OCI-LY3 (cell line): ENCODE measurements at regions not wholly inside any gene's neighbourhood (a gene's known extent, or its start where the extent isn't known, plus 50 kb on each side); places are given as distances from the start of the nearest gene placed in this dataset.

Source experiments
- H2AFZ ChIP-seq: fragments of 200-600, 300-600 bp; shearing (Covaris generic); 2 replicates; pipeline ENCODE4 v1.6.0; 2014; ENCODE audit warnings: antibody characterized with exemption, low read depth, low read length
- H3K27ac ChIP-seq: fragments of 200-600, 300-600 bp; sonication (generic); 2 replicates; pipeline ENCODE4 v1.5.1; 2014; ENCODE audit warnings: mild to moderate bottlenecking, low read length, moderate library complexity, mixed read lengths
- H3K27me3 ChIP-seq: fragments of 200-600, 300-600 bp; sonication (generic); 2 replicates; pipeline ENCODE4 v1.6.1; 2014; ENCODE audit warnings: low read depth, low read length, mixed read lengths
- H3K36me3 ChIP-seq: fragments of 200-600, 300-600 bp; sonication (generic); replicated peaks from 2 replicates; pipeline ENCODE3; 2014; ENCODE audit warnings: low read depth, low read length, mixed read lengths
- H3K4me1 ChIP-seq: fragments of 300-600, 200-600 bp; sonication (generic); 2 replicates; pipeline ENCODE4 v1.6.1; 2014; ENCODE audit warnings: low read length, mixed read lengths
- H3K4me2 ChIP-seq: fragments of 200-600, 300-600 bp; sonication (generic); 2 replicates; pipeline ENCODE4 v1.6.1; 2014; ENCODE audit warnings: low read length, mixed read lengths
- H3K4me3 ChIP-seq: fragments of 300-600, 200-600 bp; sonication (generic); 2 replicates; pipeline ENCODE4 v1.5.1; 2014; ENCODE audit warnings: antibody characterized with exemption, mild to moderate bottlenecking, low read length, moderate library complexity
- H3K79me2 ChIP-seq: fragments of 300-600, 200-600 bp; shearing (Covaris generic); 2 replicates; pipeline ENCODE4 v1.6.1; 2014; ENCODE audit warnings: mild to moderate bottlenecking, low read length, mixed read lengths
- H3K9ac ChIP-seq: fragments of 300-600, 200-600 bp; shearing (Covaris generic); 2 replicates; pipeline ENCODE4 v1.6.0; 2014; ENCODE audit warnings: mild to moderate bottlenecking, low read length, moderate library complexity
- H3K9me3 ChIP-seq: fragments of 200-600, 300-600 bp; shearing (Covaris generic); 2 replicates; pipeline ENCODE4 v1.6.1; 2014; ENCODE audit warnings: low read length, mixed read lengths; ENCODE audit not compliant: insufficient read depth
- H4K20me1 ChIP-seq: fragments of 200-600, 300-600 bp; sonication (generic); 2 replicates; pipeline ENCODE4 v1.6.1; 2016; ENCODE audit warnings: low read length, mixed read lengths; ENCODE audit not compliant: insufficient read depth
- CTCF ChIP-seq: fragments of 200-600, 300-600 bp; sonication (generic); IDR thresholded peaks from 2 replicates; pipeline ENCODE4 v1.5.1; 2014; ENCODE audit warnings: antibody characterized with exemption, low read length, low read depth
- EZH2phosphoT487 ChIP-seq: fragments of 200-600 bp; shearing (Covaris generic); IDR thresholded peaks from 2 replicates; pipeline ENCODE4 v1.6.1; 2018; ENCODE audit warnings: antibody characterized with exemption, mixed run types, low read depth

GRCh38 chr2:234687718-234688475 lies 191.0 kb upstream of the ARL4C start:
- Histone ChIP-seq H3K4me1 (no peaks in the 10 kb centered on the region), H3K9me3 (no peaks in the 10 kb centered on the region), H3K36me3 (no peaks in the 10 kb centered on the region), H3K27me3 (no peaks in the 10 kb centered on the region), H3K27ac (no peak overlapping the region), H3K9ac (no peak overlapping the region), H4K20me1 (no peaks in the 10 kb centered on the region), H3K4me3 (no peak overlapping the region), H3K4me2 (no peak overlapping the region), H2AFZ (no peak overlapping the region), H3K79me2 (no peaks in the 10 kb centered on the region)
- TF ChIP-seq CTCF (no peak), EZH2phosphoT487 (no peak)

- H3K27me3 ChIP-seq, result no peaks in the 10 kb centered on the region
- H3K4me2 ChIP-seq, result no peak overlapping the region
- no peaks in the 10 kb centered on the region for H3K4me1 ChIP-seq
- no peak overlapping the region for H3K4me3 ChIP-seq
- no peak overlapping the region for H3K9ac ChIP-seq
- no peak overlapping the region for H3K27ac ChIP-seq
- TF ChIP-seq EZH2phosphoT487, result no peak
- TF ChIP-seq CTCF, result no peak
- no peak overlapping the region for H2AFZ ChIP-seq
- H3K79me2 ChIP-seq, result no peaks in the 10 kb centered on the region
- H3K36me3 ChIP-seq, result no peaks in the 10 kb centered on the region
- H3K9me3 ChIP-seq, result no peaks in the 10 kb centered on the region
- H4K20me1 ChIP-seq, result no peaks in the 10 kb centered on the region
Observed at GRCh38 chr2:234686088-234686890, 189.4 kb upstream of the ARL4C start.

- no peaks in the 10 kb centered on the region for H3K27me3 ChIP-seq
- no peaks in the 10 kb centered on the region for H3K36me3 ChIP-seq
- no peak overlapping the region for H3K9ac ChIP-seq
- no peaks in the 10 kb centered on the region for H4K20me1 ChIP-seq
- H3K4me1 ChIP-seq, result no peaks in the 10 kb centered on the region
- TF ChIP-seq CTCF, result no peak
- no peak for TF ChIP-seq EZH2phosphoT487
- H2AFZ ChIP-seq, result no peak overlapping the region
- H3K4me2 ChIP-seq, result no peak overlapping the region
- no peaks in the 10 kb centered on the region for H3K9me3 ChIP-seq
- H3K27ac ChIP-seq, result no peak overlapping the region
- no peak overlapping the region for H3K4me3 ChIP-seq
- H3K79me2 ChIP-seq, result no peaks in the 10 kb centered on the region
Observed at GRCh38 chr2:234684466-234684865, 187.6 kb upstream of the ARL4C start.

GRCh38 chr2:234683950-234684349 lies 187.1 kb upstream of the ARL4C start:
- H3K9me3 ChIP-seq, result no peaks in the 10 kb centered on the region
- H3K27ac ChIP-seq, result no peak overlapping the region
- no peak overlapping the region for H3K4me3 ChIP-seq
- H3K79me2 ChIP-seq, result no peaks in the 10 kb centered on the region
- no peak overlapping the region for H2AFZ ChIP-seq
- H4K20me1 ChIP-seq, result no peaks in the 10 kb centered on the region
- H3K9ac ChIP-seq, result no peak overlapping the region
- H3K27me3 ChIP-seq, result no peaks in the 10 kb centered on the region
- no peak for TF ChIP-seq CTCF
- no peak for TF ChIP-seq EZH2phosphoT487
- H3K4me2 ChIP-seq, result no peak overlapping the region
- no peaks in the 10 kb centered on the region for H3K4me1 ChIP-seq
- H3K36me3 ChIP-seq, result no peaks in the 10 kb centered on the region
